HFFc6 (cell line): ENCODE measurements at regions not wholly inside any gene's neighbourhood (a gene's known extent, or its start where the extent isn't known, plus 50 kb on each side); places are given as distances from the start of the nearest gene placed in this dataset.

Experiments
- DNase-seq: peaks from one replicate; pipeline ENCODE4 v3.0.0-alpha.2; 2018
- H3K27ac Mint-ChIP-seq: 2 replicates; pipeline ENCODE4 v1.8.0; 2020; ENCODE audit warnings: mild to moderate bottlenecking, mixed read lengths
- H3K27me3 Mint-ChIP-seq: 2 replicates; pipeline ENCODE4 v1.8.0; 2021; ENCODE audit warnings: mild to moderate bottlenecking, moderate library complexity, mixed read lengths; ENCODE audit not compliant: insufficient read depth
- H3K36me3 Mint-ChIP-seq: 2 replicates; pipeline ENCODE4 v1.8.0; 2021; ENCODE audit warnings: low read depth, mixed read lengths
- H3K4me1 Mint-ChIP-seq: 2 replicates; pipeline ENCODE4 v1.8.0; 2020; ENCODE audit warnings: low read depth, mixed read lengths
- H3K4me3 Mint-ChIP-seq: 2 replicates; pipeline ENCODE4 v1.8.0; 2020; ENCODE audit warnings: mild to moderate bottlenecking, moderate library complexity, mixed read lengths
- H3K9me3 Mint-ChIP-seq: 2 replicates; pipeline ENCODE4 v1.8.0; 2020; ENCODE audit warnings: mild to moderate bottlenecking, mixed read lengths
- TF ChIP-seq, protein P1 (sequence below): fragments of 200-600 bp; sonication (generic); IDR thresholded peaks from 2 replicates; pipeline ENCODE4 v1.5.0; 2021; ENCODE audit warnings: antibody characterized with exemption, mild to moderate bottlenecking

DNA sequence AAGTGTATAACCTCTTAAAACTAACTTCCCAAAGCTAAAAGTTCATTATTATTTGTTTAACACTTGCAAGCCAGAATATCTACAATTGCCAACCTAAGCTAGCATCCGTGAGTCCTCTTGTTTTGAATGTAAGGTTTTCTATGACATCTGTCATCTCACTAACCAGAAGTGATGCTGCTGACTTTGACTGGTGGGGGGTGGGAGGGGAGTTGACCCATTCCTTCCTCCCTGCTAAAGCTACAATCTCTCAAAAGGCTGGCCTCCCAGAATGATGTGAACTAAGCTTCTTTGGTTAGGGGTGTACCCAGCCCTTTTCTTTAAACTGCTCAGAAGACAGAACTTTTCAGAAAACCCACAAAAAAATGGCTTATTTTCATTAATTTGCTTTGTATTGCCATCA lies 280.6 kb downstream of the ZEB2 start:
- TF ChIP-seq, protein P1, sequence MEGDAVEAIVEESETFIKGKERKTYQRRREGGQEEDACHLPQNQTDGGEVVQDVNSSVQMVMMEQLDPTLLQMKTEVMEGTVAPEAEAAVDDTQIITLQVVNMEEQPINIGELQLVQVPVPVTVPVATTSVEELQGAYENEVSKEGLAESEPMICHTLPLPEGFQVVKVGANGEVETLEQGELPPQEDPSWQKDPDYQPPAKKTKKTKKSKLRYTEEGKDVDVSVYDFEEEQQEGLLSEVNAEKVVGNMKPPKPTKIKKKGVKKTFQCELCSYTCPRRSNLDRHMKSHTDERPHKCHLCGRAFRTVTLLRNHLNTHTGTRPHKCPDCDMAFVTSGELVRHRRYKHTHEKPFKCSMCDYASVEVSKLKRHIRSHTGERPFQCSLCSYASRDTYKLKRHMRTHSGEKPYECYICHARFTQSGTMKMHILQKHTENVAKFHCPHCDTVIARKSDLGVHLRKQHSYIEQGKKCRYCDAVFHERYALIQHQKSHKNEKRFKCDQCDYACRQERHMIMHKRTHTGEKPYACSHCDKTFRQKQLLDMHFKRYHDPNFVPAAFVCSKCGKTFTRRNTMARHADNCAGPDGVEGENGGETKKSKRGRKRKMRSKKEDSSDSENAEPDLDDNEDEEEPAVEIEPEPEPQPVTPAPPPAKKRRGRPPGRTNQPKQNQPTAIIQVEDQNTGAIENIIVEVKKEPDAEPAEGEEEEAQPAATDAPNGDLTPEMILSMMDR, result no peak
- Mint-ChIP-seq H3K9me3 (no peaks in the 10 kb centered on the region), H3K4me1 (no peaks in the 10 kb centered on the region), H3K36me3 (no peaks in the 10 kb centered on the region), H3K27me3 (no peaks in the 10 kb centered on the region; the same call in 1 of the 2 replicates), H3K27ac (no peak overlapping the region), H3K4me3 (no peak overlapping the region)
- no peak for DNase-seq

DNA sequence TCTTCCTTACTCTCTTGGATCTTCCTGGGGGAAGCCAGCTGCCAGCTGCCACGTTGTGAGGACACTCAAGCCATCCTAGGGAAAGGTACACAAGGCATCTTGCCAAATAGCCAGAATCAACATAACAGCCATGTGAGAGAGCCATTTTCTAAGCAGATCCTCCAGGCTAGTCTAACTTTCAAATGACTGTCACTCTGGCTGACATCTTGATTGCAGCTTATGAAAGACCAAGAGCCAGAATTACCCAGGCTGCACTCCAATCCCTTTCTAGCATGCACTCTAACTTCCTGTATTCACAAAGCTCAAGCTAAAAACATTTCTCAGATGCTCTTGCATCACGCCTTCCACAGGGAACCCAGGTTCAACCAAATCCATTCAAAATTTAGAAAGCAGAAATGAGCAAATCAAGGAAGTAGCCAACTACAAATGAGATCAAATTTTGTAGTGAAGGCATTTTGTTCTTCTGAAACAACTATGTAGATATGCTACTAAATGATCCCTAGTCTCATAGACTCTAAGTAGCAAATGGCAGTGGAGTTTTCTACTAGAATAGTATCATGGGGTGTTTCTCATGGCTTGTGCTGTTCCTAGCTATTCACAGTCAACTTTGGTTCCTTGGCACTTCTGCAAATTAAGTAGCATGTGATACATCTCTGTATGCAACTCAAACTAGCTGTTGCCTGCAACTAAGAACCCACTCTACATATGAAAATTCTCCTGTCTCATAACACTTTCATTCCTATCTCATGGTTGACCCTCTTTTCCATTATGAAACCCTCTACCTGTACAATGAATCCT lies 281.9 kb downstream of the ZEB2 start:
- Mint-ChIP-seq H3K27me3 (no peaks in the 10 kb centered on the region; the same call in 1 of the 2 replicates), H3K27ac (no peak overlapping the region), H3K9me3 (no peaks in the 10 kb centered on the region), H3K4me1 (no peaks in the 10 kb centered on the region), H3K36me3 (no peaks in the 10 kb centered on the region), H3K4me3 (no peak overlapping the region)
- no peak for DNase-seq
- TF ChIP-seq, protein P1, result no peak

DNA sequence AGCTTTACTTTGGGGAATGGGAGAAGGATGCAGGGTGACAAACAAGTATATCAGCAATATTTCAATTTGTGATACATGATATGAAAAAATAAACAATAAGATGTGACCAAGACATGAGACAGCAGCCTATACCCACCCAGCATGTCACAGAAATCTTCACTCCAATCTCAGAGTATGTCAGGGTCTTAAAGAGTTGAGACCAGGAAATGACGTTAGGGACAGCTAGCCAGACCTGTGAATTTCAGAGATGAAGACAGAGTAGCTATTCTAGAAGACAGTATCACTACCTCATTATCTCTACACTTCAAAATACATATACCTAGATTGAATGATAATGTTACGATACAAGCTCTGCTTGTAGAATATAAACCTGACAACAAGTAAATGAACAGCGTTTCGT lies 282.8 kb downstream of the ZEB2 start:
- Mint-ChIP-seq H3K9me3 (no peaks in the 10 kb centered on the region), H3K27me3 (no peaks in the 10 kb centered on the region; the same call in 1 of the 2 replicates), H3K36me3 (no peaks in the 10 kb centered on the region), H3K4me1 (no peaks in the 10 kb centered on the region), H3K4me3 (no peak overlapping the region), H3K27ac (no peak overlapping the region)
- TF ChIP-seq, protein P1, result no peak
- no peak for DNase-seq

DNA sequence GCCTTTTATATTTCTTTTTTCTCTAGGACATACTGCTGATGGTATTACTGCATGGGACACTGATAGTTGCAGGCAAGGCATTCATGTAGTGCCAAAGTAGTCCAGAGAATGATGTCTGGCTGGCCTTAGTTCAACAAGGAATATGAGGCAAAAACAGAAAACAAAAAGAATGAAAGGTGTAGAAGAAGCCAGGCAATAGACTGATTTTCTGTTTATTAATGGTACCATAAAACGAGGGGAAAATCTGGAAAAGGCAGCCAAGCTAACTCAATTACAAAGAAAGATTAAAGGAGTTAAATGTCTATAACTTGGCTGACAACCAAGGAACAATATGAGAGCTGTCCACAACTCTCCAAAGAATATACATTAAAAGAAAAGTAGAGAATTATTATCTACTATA lies 284.9 kb downstream of the ZEB2 start:
- H3K9me3 Mint-ChIP-seq, result no peaks in the 10 kb centered on the region
- H3K4me3 Mint-ChIP-seq, result no peak overlapping the region

DNA sequence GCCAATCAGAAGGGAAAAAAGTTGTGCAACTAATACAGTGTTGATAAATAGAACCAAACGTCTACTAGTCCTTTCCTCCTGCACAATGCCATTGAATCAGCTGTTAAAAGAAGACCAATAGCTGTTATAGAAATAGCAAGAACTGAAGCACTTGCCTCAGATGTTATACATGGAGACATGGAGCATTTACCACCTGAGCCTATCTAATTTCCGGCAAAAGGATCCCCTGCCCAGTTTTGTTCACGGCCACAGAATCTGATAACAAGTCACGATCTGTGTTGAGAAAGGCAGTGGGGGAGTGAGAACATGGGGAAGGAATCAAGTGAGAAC lies 285.4 kb downstream of the ZEB2 start:
- no peaks in the 10 kb centered on the region; the same call in 1 of the 2 replicates for H3K27me3 Mint-ChIP-seq
- no peaks in the 10 kb centered on the region for H3K9me3 Mint-ChIP-seq
- no peak for DNase-seq
- no peaks in the 10 kb centered on the region for H3K36me3 Mint-ChIP-seq
- H3K4me3 Mint-ChIP-seq, result no peak overlapping the region
- no peak overlapping the region for H3K27ac Mint-ChIP-seq
- H3K4me1 Mint-ChIP-seq, result peaks cover 12% of the 10 kb centered on the region; the same call in 1 of the 2 replicates
- TF ChIP-seq, protein P1, result no peak

More for the DNA sequence above, 284.9 kb downstream of the ZEB2 start:
- Mint-ChIP-seq H3K4me1 (peaks cover 9% of the 10 kb centered on the region; the same call in 1 of the 2 replicates), H3K36me3 (no peaks in the 10 kb centered on the region), H3K27me3 (no peaks in the 10 kb centered on the region; the same call in 1 of the 2 replicates), H3K27ac (no peak overlapping the region)
- TF ChIP-seq, protein P1, result no peak
- DNase-seq, result no peak
